ENCODE measurements at regions not wholly inside any gene's neighbourhood (a gene's known extent, or its start where the extent isn't known, plus 50 kb on each side); places are given as distances from the start of the nearest gene placed in this dataset.

GRCh38 chr4:130322439-130322838 is 1226.5 kb downstream of the C4orf33 start:
- Histone ChIP-seq H3K36me3 (no peaks in the 10 kb centered on the region), H3K27ac (no peak overlapping the region), H3K27me3 (no peaks in the 10 kb centered on the region), H3K4me1 (no peaks in the 10 kb centered on the region), H3K9me3 (no peaks in the 10 kb centered on the region), H3K4me3 (no peak overlapping the region)
- TF ChIP-seq CTCF (IDR thresholded peaks at IDR 0.05) (no peak), POLR2AphosphoS5 (IDR thresholded peaks at IDR 0.05) (no peak), POLR2A (IDR thresholded peaks at IDR 0.05) (no peak)
- intact Hi-C loops (cut with DNase I; ENCODE audit: low total_unique reads) = no loop called here
- no peak for DNase-seq (ENCODE audit: low spot score in 2 of 2)

- TF ChIP-seq POLR2AphosphoS5 (IDR thresholded peaks at IDR 0.05) (no peak), CTCF (IDR thresholded peaks at IDR 0.05) (no peak), POLR2A (IDR thresholded peaks at IDR 0.05) (no peak)
- H3K27me3 ChIP-seq = no peaks in the 10 kb centered on the region
- H3K9me3 ChIP-seq = no peaks in the 10 kb centered on the region
- no peak for DNase-seq (ENCODE audit: low spot score in 2 of 2)
- no peak overlapping the region for H3K27ac ChIP-seq
- H3K4me3 ChIP-seq = no peak overlapping the region
- H3K4me1 ChIP-seq = no peaks in the 10 kb centered on the region
- H3K36me3 ChIP-seq = no peaks in the 10 kb centered on the region
- intact Hi-C loops (cut with DNase I; ENCODE audit: low total_unique reads) = no loop called here
These were observed 1233.1 kb downstream of the C4orf33 start for GRCh38 chr4:130329036-130329435.

- no peak overlapping the region for H3K27ac ChIP-seq
- H3K4me1 ChIP-seq = no peaks in the 10 kb centered on the region
- H3K36me3 ChIP-seq = no peaks in the 10 kb centered on the region
- no peak overlapping the region for H3K4me3 ChIP-seq
- DNase-seq (ENCODE audit: low spot score in 2 of 2) = no peak
- no peaks in the 10 kb centered on the region for H3K27me3 ChIP-seq
- no peaks in the 10 kb centered on the region for H3K9me3 ChIP-seq
- intact Hi-C loops (cut with DNase I; ENCODE audit: low total_unique reads) = no loop called here
- no peak for TF ChIP-seq POLR2AphosphoS5 (IDR thresholded peaks at IDR 0.05)
- TF ChIP-seq CTCF (IDR thresholded peaks at IDR 0.05) = no peak
- no peak for TF ChIP-seq POLR2A (IDR thresholded peaks at IDR 0.05)
These were observed 1237.3 kb downstream of the C4orf33 start for GRCh38 chr4:130333241-130333759.

GRCh38 chr4:130335417-130336194 is 1239.7 kb downstream of the C4orf33 start:
- no peaks in the 10 kb centered on the region for H3K9me3 ChIP-seq
- no peak for DNase-seq (ENCODE audit: low spot score in 2 of 2)
- intact Hi-C loops (cut with DNase I; ENCODE audit: low total_unique reads) = loop anchor here (5.0 kb wide), 1 partner anchor 418 kb away; no protein-coding TSS in a partner anchor
- H3K27me3 ChIP-seq = no peaks in the 10 kb centered on the region
- no peak overlapping the region for H3K4me3 ChIP-seq
- H3K27ac ChIP-seq = no peak overlapping the region
- TF ChIP-seq POLR2A (IDR thresholded peaks at IDR 0.05) = no peak
- no peaks in the 10 kb centered on the region for H3K4me1 ChIP-seq
- no peaks in the 10 kb centered on the region for H3K36me3 ChIP-seq

- intact Hi-C loops (cut with DNase I; ENCODE audit: low total_unique reads) = loop anchor here (5.0 kb wide), 1 partner anchor 419 kb away; no protein-coding TSS in a partner anchor
- Histone ChIP-seq H3K4me3 (no peak overlapping the region), H3K27ac (no peak overlapping the region), H3K27me3 (no peaks in the 10 kb centered on the region), H3K9me3 (no peaks in the 10 kb centered on the region), H3K36me3 (no peaks in the 10 kb centered on the region), H3K4me1 (no peaks in the 10 kb centered on the region)
- DNase-seq (ENCODE audit: low spot score in 2 of 2) = no peak
- TF ChIP-seq CTCF (IDR thresholded peaks at IDR 0.05) = no peak
- TF ChIP-seq POLR2AphosphoS5 (IDR thresholded peaks at IDR 0.05) = no peak
- TF ChIP-seq POLR2A (IDR thresholded peaks at IDR 0.05) = no peak
These were observed 1240.7 kb downstream of the C4orf33 start for GRCh38 chr4:130336585-130337217.
